GM23338 (cell line): ENCODE measurements at regions not wholly inside any gene's neighbourhood (a gene's known extent, or its start where the extent isn't known, plus 50 kb on each side); places are given as distances from the start of the nearest gene placed in this dataset.

Experiments
- ATAC-seq: fragments of 200-7000 bp; cut with Tn5 transposase; 3 replicates; pipeline ENCODE4 v1.9.1; 2020
- DNase-seq: peaks from one replicate; pipeline ENCODE4 v3.0.0-alpha.2; 2015; ENCODE audit warnings: low spot score
- H2AFZ ChIP-seq: fragments of 200-600 bp; sonication (generic); 2 replicates; pipeline ENCODE4 v1.8.0; 2016; ENCODE audit warnings: antibody characterized with exemption, mild to moderate bottlenecking, moderate library complexity
- H3F3A ChIP-seq: fragments of 200-600 bp; sonication (generic); replicated peaks from 2 replicates; pipeline ENCODE4 v1.8.0; 2017; ENCODE audit warnings: antibody characterized with exemption, mixed run types, low read depth
- H3K27ac ChIP-seq: fragments of 200-600 bp; sonication (generic); 2 replicates; pipeline ENCODE4 v1.6.1; 2016; ENCODE audit warnings: low read depth
- H3K27me3 ChIP-seq: fragments of 200-600 bp; sonication (generic); 2 replicates; pipeline ENCODE4 v1.8.0; 2016; ENCODE audit warnings: mild to moderate bottlenecking, mixed run types, moderate library complexity; ENCODE audit not compliant: insufficient read depth
- H3K36me3 ChIP-seq: fragments of 200-600 bp; sonication (generic); 2 replicates; pipeline ENCODE4 v1.8.0; 2016; ENCODE audit warnings: mild to moderate bottlenecking; ENCODE audit not compliant: insufficient read depth
- H3K4me1 ChIP-seq: fragments of 200-600 bp; sonication (generic); 2 replicates; pipeline ENCODE4 v1.8.0; 2016; ENCODE audit warnings: mild to moderate bottlenecking, moderate library complexity; ENCODE audit not compliant: insufficient read depth
- H3K4me2 ChIP-seq: fragments of 200-600 bp; sonication (generic); 2 replicates; pipeline ENCODE4 v1.7.1; 2017; ENCODE audit warnings: mixed run types
- H3K4me3 ChIP-seq: fragments of 200-600 bp; sonication (generic); 2 replicates; pipeline ENCODE4 v1.6.1; 2016; ENCODE audit warnings: mixed run types
- H3K79me2 ChIP-seq: fragments of 200-600 bp; sonication (generic); replicated peaks from 2 replicates; pipeline ENCODE4 v1.8.0; 2017; ENCODE audit warnings: mild to moderate bottlenecking; ENCODE audit not compliant: insufficient read depth
- H3K9me2 ChIP-seq: fragments of 200-600 bp; sonication (generic); 2 replicates; pipeline ENCODE4 v1.8.0; 2017; ENCODE audit not compliant: insufficient read depth
- H4K20me1 ChIP-seq: fragments of 200-600 bp; sonication (generic); replicated peaks from 2 replicates; pipeline ENCODE4 v1.8.0; 2017; ENCODE audit warnings: mild to moderate bottlenecking; ENCODE audit not compliant: insufficient read depth
- H3K27ac Mint-ChIP-seq: 2 replicates; pipeline ENCODE4 v1.8.0; 2020; ENCODE audit warnings: inconsistent platforms, mild to moderate bottlenecking, moderate library complexity, mixed read lengths
- H3K27me3 Mint-ChIP-seq: 3 replicates; pipeline ENCODE4 v1.8.0; 2022; ENCODE audit warnings: low read depth, mild to moderate bottlenecking, moderate library complexity, mixed read lengths, inconsistent platforms; ENCODE audit not compliant: insufficient read depth, poor library complexity
- H3K36me3 Mint-ChIP-seq: 3 replicates; pipeline ENCODE4 v1.8.0; 2021; ENCODE audit warnings: low read depth, mild to moderate bottlenecking, inconsistent platforms, moderate library complexity, mixed read lengths
- H3K4me1 Mint-ChIP-seq: 3 replicates; pipeline ENCODE4 v1.8.0; 2020; ENCODE audit warnings: mild to moderate bottlenecking, inconsistent platforms, mixed read lengths
- H3K4me3 Mint-ChIP-seq: 3 replicates; pipeline ENCODE4 v1.8.0; 2021; ENCODE audit warnings: moderate library complexity, mild to moderate bottlenecking, inconsistent platforms, mixed read lengths
- H3K9me3 Mint-ChIP-seq: 3 replicates; pipeline ENCODE4 v1.8.0; 2020; ENCODE audit warnings: moderate library complexity, mild to moderate bottlenecking, inconsistent platforms, mixed read lengths
- CREB1 ChIP-seq: fragments of 250-450 bp; sonication (Bioruptor Pico); IDR thresholded peaks from 2 replicates; pipeline ENCODE4 v1.5.0; 2020; ENCODE audit warnings: low read depth, mild to moderate bottlenecking, moderate library complexity
- ETS1 ChIP-seq: IDR thresholded peaks from 2 replicates; pipeline ENCODE4 v1.6.1; 2016; ENCODE audit warnings: antibody characterized with exemption
- EZH2 ChIP-seq: fragments of 200-600 bp; sonication (generic); IDR thresholded peaks from one replicate; pipeline ENCODE4 v1.8.0; 2017; ENCODE audit warnings: antibody characterized with exemption, mild to moderate bottlenecking, low read depth; ENCODE audit not compliant: unreplicated experiment
- EZH2phosphoT487 ChIP-seq: fragments of 200-600 bp; sonication (generic); IDR thresholded peaks from one replicate; pipeline ENCODE4 v1.8.1; 2018; ENCODE audit warnings: antibody characterized with exemption; ENCODE audit not compliant: unreplicated experiment
- JUNB ChIP-seq: IDR thresholded peaks from one replicate; pipeline ENCODE4 v1.6.1; 2016; ENCODE audit warnings: antibody characterized with exemption; ENCODE audit not compliant: unreplicated experiment
- NANOG ChIP-seq: IDR thresholded peaks from 2 replicates; pipeline ENCODE4 v1.6.1; 2016; ENCODE audit warnings: antibody characterized with exemption, borderline replicate concordance
- POLR2AphosphoS5 ChIP-seq: IDR thresholded peaks from 2 replicates; pipeline ENCODE4 v1.6.1; 2016; ENCODE audit warnings: antibody characterized with exemption, low read depth
- REST ChIP-seq: IDR thresholded peaks from one replicate; pipeline ENCODE4 v1.6.1; 2018; ENCODE audit warnings: antibody characterized with exemption; ENCODE audit not compliant: unreplicated experiment
- STAT1 ChIP-seq: IDR thresholded peaks from one replicate; pipeline ENCODE4 v1.6.1; 2016; ENCODE audit warnings: antibody characterized with exemption; ENCODE audit not compliant: unreplicated experiment
- ZNF114 ChIP-seq: fragments of 250-450 bp; sonication (Bioruptor Pico); IDR thresholded peaks from 2 replicates; pipeline ENCODE4 v1.5.0; 2020; ENCODE audit warnings: mild to moderate bottlenecking, moderate library complexity
- ZNF331 ChIP-seq: fragments of 250-450 bp; sonication (Bioruptor Pico); IDR thresholded peaks from 2 replicates; pipeline ENCODE4 v1.5.0; 2020; ENCODE audit warnings: low read depth, mild to moderate bottlenecking, moderate library complexity
- ZNF462 ChIP-seq: fragments of 250-450 bp; sonication (Bioruptor Pico); IDR thresholded peaks from 2 replicates; pipeline ENCODE4 v1.5.0; 2020; ENCODE audit warnings: mild to moderate bottlenecking, moderate library complexity
- TF ChIP-seq, protein P1 (sequence below), 2 experiments: fragments of 200-600 bp in 1 of 2; sonication (generic) in 1 of 2; conservative IDR thresholded peaks; 2 replicates each; pipeline versions ENCODE4 v1.5.1 to v1.6.1; 2016 to 2017; ENCODE audit warnings: antibody characterized with exemption in 2 of 2, low read depth in 2 of 2, mild to moderate bottlenecking in 2 of 2, moderate library complexity in 1 of 2

DNA sequence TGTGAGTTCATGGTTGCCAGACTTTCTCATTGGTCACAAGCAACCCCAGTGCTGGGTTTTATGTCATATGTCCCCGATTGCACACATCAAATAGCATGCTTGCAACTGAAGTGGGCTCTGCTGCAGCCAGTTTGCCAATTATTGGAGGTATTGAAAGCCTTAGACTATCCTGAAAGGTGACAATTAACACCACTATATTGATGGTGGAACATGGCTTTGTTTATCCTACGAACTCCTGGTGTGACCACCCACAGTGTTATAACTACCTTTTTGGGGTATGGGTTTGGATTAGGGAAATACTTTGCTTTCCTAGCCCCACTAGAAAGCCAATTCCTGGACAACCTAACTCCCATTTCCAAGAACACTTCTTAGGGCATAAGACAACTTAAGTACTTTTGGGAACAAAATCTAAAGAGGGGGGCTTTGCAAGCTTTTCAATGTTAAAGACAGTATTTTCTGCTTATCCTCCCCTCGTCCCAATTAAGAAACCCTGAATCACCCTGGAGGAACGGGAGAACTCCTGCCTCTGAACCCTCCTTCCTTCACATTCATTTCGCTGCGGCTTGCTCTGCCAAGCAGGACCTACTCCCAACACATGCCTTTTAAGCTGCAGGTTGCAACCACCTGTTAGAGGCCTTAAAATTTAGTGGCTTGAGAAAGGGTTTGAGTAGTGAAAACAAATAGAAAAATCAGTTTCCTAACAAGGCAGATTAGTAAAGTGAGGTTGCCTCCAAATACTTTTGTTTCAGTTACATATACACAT, 80.3 kb upstream of the RBM19 start:
- ATAC-seq (peak; percentile 71), DNase-seq (peak; percentile 17)
- Mint-ChIP-seq H3K27me3 (peaks cover 2% of the 10 kb centered on the region), H3K4me1 (peaks cover 18% of the 10 kb centered on the region), H3K4me3 (no peak overlapping the region), H3K9me3 (no peaks in the 10 kb centered on the region), H3K36me3 (no peaks in the 10 kb centered on the region), H3K27ac (no peak overlapping the region)
- no peaks in the 10 kb centered on the region for H3K27me3 ChIP-seq
- no peaks in the 10 kb centered on the region for H3K79me2 ChIP-seq
- peaks cover 10% of the 10 kb centered on the region; the same call in 1 of the 2 replicates for H3K9me2 ChIP-seq
- H3K4me1 ChIP-seq = peaks cover 5% of the 10 kb centered on the region; the same call in 1 of the 2 replicates
- H3K27ac ChIP-seq = no peak overlapping the region
- no peak overlapping the region for H3K4me3 ChIP-seq
- no peak overlapping the region for H2AFZ ChIP-seq
- TF ChIP-seq EZH2phosphoT487 (no peak), ZNF462 (CRISPR knock-in tag) (no peak), ETS1 (no peak), POLR2AphosphoS5 (no peak), CREB1 (CRISPR knock-in tag) (no peak), NANOG (no peak), STAT1 (no peak), ZNF331 (CRISPR knock-in tag) (no peak), EZH2 (no peak), JUNB (no peak), REST (no peak), ZNF114 (CRISPR knock-in tag) (no peak)
- TF ChIP-seq, protein P1, sequence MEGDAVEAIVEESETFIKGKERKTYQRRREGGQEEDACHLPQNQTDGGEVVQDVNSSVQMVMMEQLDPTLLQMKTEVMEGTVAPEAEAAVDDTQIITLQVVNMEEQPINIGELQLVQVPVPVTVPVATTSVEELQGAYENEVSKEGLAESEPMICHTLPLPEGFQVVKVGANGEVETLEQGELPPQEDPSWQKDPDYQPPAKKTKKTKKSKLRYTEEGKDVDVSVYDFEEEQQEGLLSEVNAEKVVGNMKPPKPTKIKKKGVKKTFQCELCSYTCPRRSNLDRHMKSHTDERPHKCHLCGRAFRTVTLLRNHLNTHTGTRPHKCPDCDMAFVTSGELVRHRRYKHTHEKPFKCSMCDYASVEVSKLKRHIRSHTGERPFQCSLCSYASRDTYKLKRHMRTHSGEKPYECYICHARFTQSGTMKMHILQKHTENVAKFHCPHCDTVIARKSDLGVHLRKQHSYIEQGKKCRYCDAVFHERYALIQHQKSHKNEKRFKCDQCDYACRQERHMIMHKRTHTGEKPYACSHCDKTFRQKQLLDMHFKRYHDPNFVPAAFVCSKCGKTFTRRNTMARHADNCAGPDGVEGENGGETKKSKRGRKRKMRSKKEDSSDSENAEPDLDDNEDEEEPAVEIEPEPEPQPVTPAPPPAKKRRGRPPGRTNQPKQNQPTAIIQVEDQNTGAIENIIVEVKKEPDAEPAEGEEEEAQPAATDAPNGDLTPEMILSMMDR (conservative IDR thresholded peaks at IDR 0.05; ENCODE audit: low read depth in 2 of 2) = no peak
- H4K20me1 ChIP-seq = no peaks in the 10 kb centered on the region
- H3K4me2 ChIP-seq = 0 out of 2 replicates have a peak overlapping the region, but pooled peaks have one; percentile 23
- no peaks in the 10 kb centered on the region for H3K36me3 ChIP-seq
- no peaks in the 10 kb centered on the region for H3F3A ChIP-seq
